H9 (cell line): ENCODE measurements at regions not wholly inside any gene's neighbourhood (a gene's known extent, or its start where the extent isn't known, plus 50 kb on each side); places are given as distances from the start of the nearest gene placed in this dataset.

Source experiments
- DNase-seq: peaks from one replicate; pipeline ENCODE4 v3.0.0-alpha.2; 2017
- H2AFZ ChIP-seq: one replicate; pipeline ENCODE4 v1.6.1; 2013; ENCODE audit warnings: mild to moderate bottlenecking, low read length, control low read depth, moderate library complexity
- H2AK5ac ChIP-seq: 2 replicates; pipeline ENCODE4 v1.6.1; 2013; ENCODE audit warnings: low read length, control low read depth, mixed read lengths; ENCODE audit not compliant: insufficient read length
- H2BK120ac ChIP-seq: one replicate; pipeline ENCODE4 v1.6.1; 2013; ENCODE audit warnings: low read depth, mild to moderate bottlenecking, low read length, control low read depth, inconsistent platforms; ENCODE audit not compliant: poor library complexity, severe bottlenecking
- H2BK12ac ChIP-seq: 2 replicates; pipeline ENCODE4 v1.6.1; 2013; ENCODE audit warnings: low read length, control low read depth, mixed read lengths, low read depth; ENCODE audit not compliant: insufficient read length
- H2BK15ac ChIP-seq: 2 replicates; pipeline ENCODE4 v1.6.1; 2013; ENCODE audit warnings: low read depth, low read length, control low read depth
- H2BK20ac ChIP-seq: one replicate; pipeline ENCODE4 v1.6.1; 2013; ENCODE audit warnings: low read depth, mild to moderate bottlenecking, low read length, control low read depth, inconsistent platforms; ENCODE audit not compliant: poor library complexity, severe bottlenecking
- H2BK5ac ChIP-seq: 2 replicates; pipeline ENCODE4 v1.6.1; 2013; ENCODE audit warnings: low read length, control low read depth, mixed read lengths; ENCODE audit not compliant: insufficient read length
- H3K14ac ChIP-seq: 2 replicates; pipeline ENCODE4 v1.6.1; 2013; ENCODE audit warnings: low read length, control low read depth; ENCODE audit not compliant: insufficient read depth
- H3K18ac ChIP-seq: 2 replicates; pipeline ENCODE4 v1.6.1; 2013; ENCODE audit warnings: low read depth, mild to moderate bottlenecking, mixed read lengths, low read length, control low read depth; ENCODE audit not compliant: insufficient read length
- H3K23ac ChIP-seq: 2 replicates; pipeline ENCODE4 v1.6.1; 2013; ENCODE audit warnings: low read length, control low read depth, mixed read lengths, low read depth; ENCODE audit not compliant: insufficient read length
- H3K23me2 ChIP-seq: 2 replicates; pipeline ENCODE4 v1.6.1; 2013; ENCODE audit warnings: low read depth, mild to moderate bottlenecking, mixed read lengths, low read length, control low read depth; ENCODE audit not compliant: insufficient read length, poor library complexity, severe bottlenecking
- H3K27ac ChIP-seq: 2 replicates; pipeline ENCODE4 v1.5.1; 2013; ENCODE audit warnings: low read length, control low read depth, mixed read lengths, low read depth; ENCODE audit not compliant: insufficient read length
- H3K27me3 ChIP-seq: 2 replicates; pipeline ENCODE4 v1.6.1; 2013; ENCODE audit warnings: low read length, control low read depth, inconsistent platforms; ENCODE audit not compliant: insufficient read depth
- H3K4ac ChIP-seq: 2 replicates; pipeline ENCODE4 v1.6.1; 2013; ENCODE audit warnings: low read depth, mild to moderate bottlenecking, control low read depth, inconsistent platforms, low read length, moderate library complexity
- H3K4me1 ChIP-seq: 2 replicates; pipeline ENCODE4 v1.6.1; 2013; ENCODE audit warnings: low read length, control low read depth, inconsistent platforms; ENCODE audit not compliant: insufficient read depth
- H3K4me2 ChIP-seq: 2 replicates; pipeline ENCODE4 v1.6.1; 2013; ENCODE audit warnings: low read length, control low read depth, mixed read lengths; ENCODE audit not compliant: insufficient read length, insufficient read depth
- H3K56ac ChIP-seq: 2 replicates; pipeline ENCODE4 v1.6.1; 2013; ENCODE audit warnings: low read depth, mild to moderate bottlenecking, mixed read lengths, low read length, control low read depth; ENCODE audit not compliant: insufficient read length
- H3K79me1 ChIP-seq: 2 replicates; pipeline ENCODE4 v1.6.1; 2013; ENCODE audit warnings: low read depth, mild to moderate bottlenecking, moderate library complexity, low read length, control low read depth, inconsistent platforms; ENCODE audit not compliant: insufficient read depth, poor library complexity, severe bottlenecking
- H3K79me2 ChIP-seq: 2 replicates; pipeline ENCODE4 v1.6.1; 2013; ENCODE audit warnings: low read length, control low read depth, inconsistent platforms; ENCODE audit not compliant: insufficient read depth
- H3K9ac ChIP-seq: 2 replicates; pipeline ENCODE4 v1.6.1; 2013; ENCODE audit warnings: low read length, control low read depth, mixed read lengths; ENCODE audit not compliant: insufficient read length; ENCODE audit errors: extremely low read depth
- H3K9me3 ChIP-seq: one replicate; pipeline ENCODE4 v1.6.1; 2013; ENCODE audit warnings: low read depth, low read length, inconsistent platforms; ENCODE audit not compliant: control insufficient read depth
- H3T11ph ChIP-seq: one replicate; pipeline ENCODE4 v1.6.1; 2013; ENCODE audit warnings: mild to moderate bottlenecking, low read length, control low read depth, inconsistent platforms
- H4K20me1 ChIP-seq: one replicate; pipeline ENCODE4 v1.6.1; 2013; ENCODE audit not compliant: control insufficient read depth, insufficient read length, insufficient read depth
- H4K5ac ChIP-seq: 2 replicates; pipeline ENCODE4 v1.6.1; 2013; ENCODE audit warnings: low read depth, mild to moderate bottlenecking, mixed read lengths, low read length, control low read depth; ENCODE audit not compliant: insufficient read length
- H4K8ac ChIP-seq: replicated peaks from 2 replicates; pipeline ENCODE4 v1.6.1; 2013; ENCODE audit warnings: low read length, control low read depth, mixed read lengths, low read depth; ENCODE audit not compliant: insufficient read length
- H4K91ac ChIP-seq: 2 replicates; pipeline ENCODE4 v1.6.1; 2013; ENCODE audit warnings: low read depth, mild to moderate bottlenecking, moderate library complexity, mixed read lengths, low read length, control low read depth; ENCODE audit not compliant: insufficient read length
- H3K27ac Mint-ChIP-seq, 3 experiments: 2 replicates in 2 of 3; 3 replicates in 1 of 3; pipeline ENCODE4 v1.8.0; 2020 to 2021; ENCODE audit warnings: mixed read lengths in 3 of 3, mild to moderate bottlenecking in 1 of 3, moderate library complexity in 1 of 3
- H3K27me3 Mint-ChIP-seq: 2 replicates; pipeline ENCODE4 v1.8.0; 2021; ENCODE audit warnings: low read depth, mild to moderate bottlenecking, moderate library complexity, mixed read lengths
- H3K36me3 Mint-ChIP-seq, 3 experiments: 2 replicates in 2 of 3; 3 replicates in 1 of 3; pipeline ENCODE4 v1.8.0; 2020 to 2021; ENCODE audit warnings: low read depth in 3 of 3, mixed read lengths in 3 of 3; ENCODE audit not compliant: insufficient read depth in 1 of 3
- H3K4me1 Mint-ChIP-seq, 2 experiments: 2 replicates each; pipeline ENCODE4 v1.8.0; 2020; ENCODE audit warnings: mixed read lengths in 2 of 2
- H3K4me3 Mint-ChIP-seq, 2 experiments: 2 replicates in 1 of 2; 3 replicates in 1 of 2; pipeline ENCODE4 v1.8.0; 2020 to 2021; ENCODE audit warnings: mild to moderate bottlenecking in 2 of 2, mixed read lengths in 2 of 2, moderate library complexity in 1 of 2
- H3K9me3 Mint-ChIP-seq, 2 experiments: 2 replicates in 1 of 2; 3 replicates in 1 of 2; pipeline ENCODE4 v1.8.0; 2020; ENCODE audit warnings: mild to moderate bottlenecking in 2 of 2, mixed read lengths in 2 of 2, moderate library complexity in 1 of 2
- WGBS: extraction: QIAGEN DNeasy Blood & Tissue Kit; methylation state at CpG from one replicate; pipeline ENCODE4 v1.1.7; 2013; ENCODE audit warnings: missing lambda C conversion rate, low lambda C conversion rate, mixed read lengths; ENCODE audit not compliant: insufficient read length; ENCODE audit errors: extremely low coverage; 5-methylcytosine and 5-hydroxymethylcytosine counted together
- TF ChIP-seq, protein P1 (sequence below): fragments of 200-600 bp; sonication (generic); conservative IDR thresholded peaks from 3 replicates; pipeline ENCODE4 v1.8.0; 2021; ENCODE audit warnings: antibody characterized with exemption, mild to moderate bottlenecking

DNA sequence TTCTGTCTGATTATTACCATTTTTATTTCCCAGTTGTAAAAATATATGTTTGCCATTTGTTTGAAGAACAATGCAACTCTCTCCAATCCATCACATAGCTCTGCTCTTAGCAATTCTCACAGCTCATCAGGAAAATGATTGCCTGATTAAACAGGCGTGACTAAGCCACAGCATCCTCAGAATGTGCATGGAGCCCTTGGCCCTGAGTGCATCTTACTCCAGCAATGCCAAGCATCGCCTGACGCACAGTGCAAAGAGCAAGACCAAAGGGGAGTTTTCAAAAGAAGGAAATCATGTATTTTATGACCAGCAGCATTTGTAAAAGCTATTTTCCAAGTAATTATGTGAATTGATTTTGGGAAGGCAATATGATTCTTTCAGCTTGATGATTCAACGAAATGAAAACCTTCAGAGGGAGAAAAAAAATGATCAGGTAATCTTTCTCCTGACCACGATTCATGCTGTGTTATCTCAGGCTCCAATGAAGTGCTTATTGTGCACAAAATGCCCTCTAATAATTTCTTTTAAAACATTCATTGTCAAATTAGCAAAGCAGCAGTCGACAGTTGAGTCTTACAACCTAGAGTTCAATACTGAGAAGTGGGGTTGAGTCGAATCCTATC, 138.0 kb upstream of the FAM9B start:
- Mint-ChIP-seq H3K36me3 (peaks cover 4 to 13% (median 12%) of the 10 kb centered on the region in 3 experiments; a peak in 5 of 7 replicates), H3K27me3 (no peaks in the 10 kb centered on the region), H3K27ac (no peak overlapping the region), H3K4me1 (no peaks in the 10 kb centered on the region), H3K9me3 (peaks cover 25 to 48% of the 10 kb centered on the region in 2 experiments), H3K4me3 (no peak overlapping the region)
- Histone ChIP-seq H3K18ac (no peak overlapping the region), H3K23ac (no peak overlapping the region), H2AK5ac (no peak overlapping the region), H3K4ac (no peak overlapping the region), H4K20me1 (no peaks in the 10 kb centered on the region), H3K9ac (no peak overlapping the region), H3K79me2 (no peaks in the 10 kb centered on the region), H3K14ac (no peak overlapping the region), H2BK120ac (no peak overlapping the region), H2BK20ac (no peak overlapping the region), H4K8ac (no peak overlapping the region), H3T11ph (no peak overlapping the region), H2BK15ac (no peak overlapping the region), H2BK5ac (no peak overlapping the region), H3K4me1 (no peaks in the 10 kb centered on the region), H3K23me2 (no peaks in the 10 kb centered on the region), H4K91ac (no peak overlapping the region), H3K27me3 (no peaks in the 10 kb centered on the region), H4K5ac (no peak overlapping the region), H3K79me1 (no peaks in the 10 kb centered on the region), H3K27ac (no peak overlapping the region), H2AFZ (no peak overlapping the region), H3K4me2 (no peak overlapping the region), H3K9me3 (no peaks in the 10 kb centered on the region), H2BK12ac (no peak overlapping the region), H3K56ac (no peak overlapping the region)
- TF ChIP-seq, protein P1, sequence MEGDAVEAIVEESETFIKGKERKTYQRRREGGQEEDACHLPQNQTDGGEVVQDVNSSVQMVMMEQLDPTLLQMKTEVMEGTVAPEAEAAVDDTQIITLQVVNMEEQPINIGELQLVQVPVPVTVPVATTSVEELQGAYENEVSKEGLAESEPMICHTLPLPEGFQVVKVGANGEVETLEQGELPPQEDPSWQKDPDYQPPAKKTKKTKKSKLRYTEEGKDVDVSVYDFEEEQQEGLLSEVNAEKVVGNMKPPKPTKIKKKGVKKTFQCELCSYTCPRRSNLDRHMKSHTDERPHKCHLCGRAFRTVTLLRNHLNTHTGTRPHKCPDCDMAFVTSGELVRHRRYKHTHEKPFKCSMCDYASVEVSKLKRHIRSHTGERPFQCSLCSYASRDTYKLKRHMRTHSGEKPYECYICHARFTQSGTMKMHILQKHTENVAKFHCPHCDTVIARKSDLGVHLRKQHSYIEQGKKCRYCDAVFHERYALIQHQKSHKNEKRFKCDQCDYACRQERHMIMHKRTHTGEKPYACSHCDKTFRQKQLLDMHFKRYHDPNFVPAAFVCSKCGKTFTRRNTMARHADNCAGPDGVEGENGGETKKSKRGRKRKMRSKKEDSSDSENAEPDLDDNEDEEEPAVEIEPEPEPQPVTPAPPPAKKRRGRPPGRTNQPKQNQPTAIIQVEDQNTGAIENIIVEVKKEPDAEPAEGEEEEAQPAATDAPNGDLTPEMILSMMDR: no peak
- no peak for DNase-seq
- no CpG with 5 or more reads among the region's 7 CpGs for WGBS
